Calu3 (cell line): ENCODE measurements at regions not wholly inside any gene's neighbourhood (a gene's known extent, or its start where the extent isn't known, plus 50 kb on each side); places are given as distances from the start of the nearest gene placed in this dataset.

Experiments used
- BruUV-seq: library from RNA; stranded (reverse); fragments of 400-500 nt; replicated peaks from 2 replicates; lab custom pipeline; 2021; lab: Mats Ljungman, UMichigan
- CTCF ChIA-PET: fragments of 300-600 bp; sonication (Branson Sonifier 250); formaldehyde crosslinking; loops from one replicate; lab custom pipeline; 2022; ENCODE audit warnings: antibody characterized with exemption; lab: Charles Lee
- DNase-seq: peaks from one replicate; pipeline ENCODE4 v3.0.0; 2022
- H3K27ac Mint-ChIP-seq: one replicate; pipeline ENCODE4 v1.8.0; 2022; ENCODE audit warnings: mixed read lengths; ENCODE audit not compliant: unreplicated experiment
- H3K27me3 Mint-ChIP-seq: one replicate; pipeline ENCODE4 v1.8.0; 2022; ENCODE audit warnings: mixed read lengths; ENCODE audit not compliant: unreplicated experiment
- H3K36me3 Mint-ChIP-seq: one replicate; pipeline ENCODE4 v1.8.0; 2022; ENCODE audit warnings: mild to moderate bottlenecking, moderate library complexity, mixed read lengths; ENCODE audit not compliant: insufficient read depth, unreplicated experiment
- H3K4me1 Mint-ChIP-seq: one replicate; pipeline ENCODE4 v1.8.0; 2022; ENCODE audit warnings: mild to moderate bottlenecking, low read depth, mixed read lengths; ENCODE audit not compliant: unreplicated experiment
- H3K4me3 Mint-ChIP-seq: one replicate; pipeline ENCODE4 v1.8.0; 2022; ENCODE audit warnings: mild to moderate bottlenecking, low read depth, moderate library complexity, mixed read lengths; ENCODE audit not compliant: unreplicated experiment
- H3K9me3 Mint-ChIP-seq: one replicate; pipeline ENCODE4 v1.8.0; 2022; ENCODE audit warnings: low read depth, mixed read lengths; ENCODE audit not compliant: unreplicated experiment
- CTCF ChIP-seq: fragments of 200-600 bp; IDR thresholded peaks from one replicate; pipeline ENCODE4 v1.8.0; 2022; ENCODE audit warnings: antibody characterized with exemption; ENCODE audit not compliant: unreplicated experiment
- intact Hi-C: fragments of 100-400 bp; cut with micrococcal nuclease; formaldehyde crosslinking; loops from one replicate; pipeline ENCODE4 v1.10.0; 2022; ENCODE audit not compliant: unreplicated experiment

- no TSS peak for BruUV-seq
- DNase-seq = no peak
- no peak for TF ChIP-seq CTCF
- H3K27me3 Mint-ChIP-seq = no peaks in the 10 kb centered on the region
- peaks cover 2% of the 10 kb centered on the region for H3K9me3 Mint-ChIP-seq
- H3K4me3 Mint-ChIP-seq = no peak overlapping the region
- H3K4me1 Mint-ChIP-seq = no peaks in the 10 kb centered on the region
- no peaks in the 10 kb centered on the region for H3K36me3 Mint-ChIP-seq
- intact Hi-C loops = no loop called here
- CTCF ChIA-PET = no interaction called here
- H3K27ac Mint-ChIP-seq = no peak overlapping the region
Measured at GRCh38 chr5:136474466-136474865, 109.1 kb upstream of the TRPC7 start.

DNA sequence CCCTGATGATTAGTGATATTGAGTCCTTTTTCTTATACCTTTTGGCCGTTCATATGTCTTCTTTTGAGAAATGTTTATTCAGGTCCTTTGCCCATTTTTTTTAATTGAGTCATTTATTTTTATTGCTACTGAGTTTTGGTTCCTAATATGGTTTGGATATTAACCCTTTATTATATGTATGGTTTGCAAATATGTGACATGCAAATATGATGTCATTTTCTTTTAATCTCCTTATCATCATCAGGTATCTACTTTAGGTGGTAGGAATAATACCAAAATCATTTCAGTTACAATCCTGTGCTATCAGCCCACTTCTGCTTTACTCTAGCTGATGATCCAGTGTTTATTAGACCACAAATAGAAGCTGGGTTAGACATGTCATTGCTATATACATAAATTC, 102.3 kb upstream of the TRPC7 start:
- intact Hi-C loops = no loop called here
- Mint-ChIP-seq H3K4me1 (no peaks in the 10 kb centered on the region), H3K4me3 (no peak overlapping the region), H3K27ac (no peak overlapping the region), H3K27me3 (peaks cover 13% of the 10 kb centered on the region), H3K36me3 (no peaks in the 10 kb centered on the region), H3K9me3 (no peaks in the 10 kb centered on the region)
- no peak for TF ChIP-seq CTCF
- no TSS peak for BruUV-seq
- CTCF ChIA-PET = no interaction called here
- no peak for DNase-seq

DNA sequence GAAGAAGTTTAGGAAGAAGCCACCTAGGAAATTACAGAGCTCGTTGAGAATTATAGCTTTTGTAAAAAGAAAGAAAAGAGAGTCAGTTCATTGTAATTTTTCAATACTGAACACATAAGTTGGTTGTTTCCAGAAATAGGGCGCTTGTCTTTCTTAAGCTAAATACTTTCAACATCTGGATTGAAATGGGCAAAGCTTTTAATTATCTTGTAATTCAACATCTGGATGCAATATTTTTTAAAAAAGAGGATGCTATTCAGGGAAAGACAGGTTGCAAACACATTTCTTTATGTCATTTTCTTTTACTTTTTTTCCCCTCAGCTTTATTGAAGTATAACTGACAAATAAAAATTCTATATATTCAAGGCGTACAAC, 100.7 kb upstream of the TRPC7 start:
- CTCF ChIA-PET = no interaction called here
- no peak for TF ChIP-seq CTCF
- no peak overlapping the region for H3K4me3 Mint-ChIP-seq
- peaks cover 13% of the 10 kb centered on the region for H3K27me3 Mint-ChIP-seq
- no peak for DNase-seq
- intact Hi-C loops = no loop called here
- H3K9me3 Mint-ChIP-seq = no peaks in the 10 kb centered on the region
- no peaks in the 10 kb centered on the region for H3K36me3 Mint-ChIP-seq
- no TSS peak for BruUV-seq
- H3K4me1 Mint-ChIP-seq = no peaks in the 10 kb centered on the region
- H3K27ac Mint-ChIP-seq = no peak overlapping the region

DNA sequence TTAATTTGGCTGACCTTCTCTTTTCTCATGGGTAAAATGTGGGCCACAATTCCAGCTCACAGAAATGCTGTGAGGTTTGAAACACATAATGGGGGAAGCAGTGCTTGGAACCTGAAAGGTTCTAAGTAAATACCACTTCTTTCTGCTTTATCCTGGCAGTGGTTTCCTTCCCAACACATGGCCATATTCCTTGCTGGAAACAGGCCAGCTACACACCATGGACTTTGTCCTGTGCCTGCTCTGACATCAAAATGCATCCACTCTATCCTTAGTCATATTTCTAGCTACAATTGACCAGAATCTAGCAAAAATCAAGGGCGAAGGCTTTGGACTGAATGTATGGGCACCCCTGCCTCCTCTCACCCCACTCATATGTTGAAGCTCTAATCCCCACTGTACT, 93.1 kb upstream of the TRPC7 start:
- CTCF ChIA-PET = interaction anchor here (0.9 kb wide), 1 partner anchor 228 kb away, joined by 3 read pairs; no protein-coding TSS in a partner anchor

More for the DNA sequence above, 93.1 kb upstream of the TRPC7 start:
- Mint-ChIP-seq H3K36me3 (no peaks in the 10 kb centered on the region), H3K9me3 (no peaks in the 10 kb centered on the region), H3K27ac (no peak overlapping the region), H3K4me1 (no peaks in the 10 kb centered on the region), H3K27me3 (peaks cover 1% of the 10 kb centered on the region), H3K4me3 (no peak overlapping the region)
- intact Hi-C loops = no loop called here
- no peak for TF ChIP-seq CTCF
- BruUV-seq = no TSS peak
- DNase-seq = no peak
